SK-N-MC (cell line): ENCODE measurements at regions not wholly inside any gene's neighbourhood (a gene's known extent, or its start where the extent isn't known, plus 50 kb on each side); places are given as distances from the start of the nearest gene placed in this dataset.

Experiments used
- EZH2 ChIP-seq: fragments of 200-600 bp; sonication (generic); IDR thresholded peaks from one replicate; pipeline ENCODE4 v1.6.1; 2017; ENCODE audit warnings: antibody characterized with exemption
- POLR2AphosphoS5 ChIP-seq: IDR thresholded peaks from 2 replicates; pipeline ENCODE4 v1.6.1; 2012; ENCODE audit warnings: mild to moderate bottlenecking, low read depth, low read length, borderline replicate concordance

DNA sequence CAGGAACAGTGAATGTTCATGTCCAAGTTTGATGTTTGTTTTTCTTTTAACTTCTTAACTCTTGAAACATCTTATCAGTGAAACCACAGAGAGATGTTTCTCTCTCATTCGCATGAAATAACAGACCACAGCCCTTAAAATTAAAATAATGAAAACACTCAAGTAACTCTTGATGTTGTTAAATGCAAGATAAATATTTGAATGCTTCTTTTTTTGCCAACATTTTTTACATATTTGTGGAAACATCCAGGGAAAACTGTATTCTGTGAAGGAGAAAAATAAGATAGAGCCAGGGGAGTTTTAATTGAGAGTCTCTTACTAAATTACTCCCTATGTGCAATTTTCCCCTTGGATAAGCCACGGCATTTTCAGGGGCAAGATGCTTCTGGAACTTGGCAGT lies 361.8 kb upstream of the MGMT start:
- no peak for TF ChIP-seq POLR2AphosphoS5
- TF ChIP-seq EZH2, result no peak
